ENCODE measurements at regions not wholly inside any gene's neighbourhood (a gene's known extent, or its start where the extent isn't known, plus 50 kb on each side); places are given as distances from the start of the nearest gene placed in this dataset.

GRCh38 chr6:14818422-14818884, 427.4 kb upstream of the JARID2 start:
- DNase-seq (ENCODE audit: extremely low spot score, insufficient read length, low read depth) (no peak), FAIRE-seq (no peak)

DNA sequence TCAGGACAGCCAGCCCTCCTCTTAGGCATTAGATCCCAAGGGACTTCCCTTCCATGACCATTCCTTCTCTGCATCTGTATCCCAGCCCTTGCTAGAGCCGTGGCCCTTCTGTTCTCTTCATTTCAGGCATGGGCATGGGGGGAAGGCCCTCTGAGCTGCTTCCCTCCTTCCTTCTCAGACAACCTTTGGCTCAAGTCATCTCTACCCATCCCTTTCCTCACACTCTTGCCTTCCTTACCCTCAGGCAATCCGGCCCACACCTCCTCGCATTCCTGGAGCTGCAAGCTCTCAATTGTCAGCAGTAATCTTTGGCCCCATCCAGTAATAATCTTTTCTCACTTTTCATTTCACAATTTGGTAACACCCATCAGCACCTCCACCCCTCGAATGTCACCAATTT, 426.9 kb upstream of the JARID2 start:
- FAIRE-seq: no peak
- no peak for DNase-seq (ENCODE audit: extremely low spot score, insufficient read length, low read depth)

GRCh38 chr6:14819840-14820420, 425.9 kb upstream of the JARID2 start:
- DNase-seq (ENCODE audit: extremely low spot score, insufficient read length, low read depth) (no peak), FAIRE-seq (no peak)

DNA sequence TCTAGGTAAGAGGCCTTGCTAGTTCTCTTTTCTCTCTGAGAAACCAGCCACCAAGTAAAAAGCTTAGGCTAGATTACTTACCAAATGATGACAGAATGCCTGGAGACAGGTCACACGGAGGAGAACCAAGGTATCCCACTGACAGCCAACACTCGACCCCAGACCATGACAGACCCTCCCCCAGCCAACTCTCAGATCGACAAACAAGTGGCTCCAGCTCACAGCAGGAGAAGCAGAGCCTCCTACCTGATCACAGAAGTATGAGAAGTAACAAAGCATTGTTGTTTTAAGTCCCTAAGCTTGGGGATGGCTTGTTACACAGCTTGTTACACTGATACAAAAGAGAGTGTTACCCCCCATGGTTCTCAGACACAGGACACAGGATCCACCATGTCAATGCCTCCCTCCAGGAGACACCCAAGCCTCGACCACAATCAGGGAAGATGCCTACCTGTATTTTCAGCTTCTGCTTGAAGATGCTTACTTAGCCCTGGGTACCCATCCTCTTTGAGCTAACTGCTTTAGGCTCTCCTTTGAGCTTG, 423.8 kb upstream of the JARID2 start:
- no peak for FAIRE-seq
- DNase-seq (ENCODE audit: extremely low spot score, insufficient read length, low read depth): no peak

- DNase-seq (ENCODE audit: extremely low spot score, insufficient read length, low read depth) (no peak), FAIRE-seq (no peak)
These were observed 423.2 kb upstream of the JARID2 start for GRCh38 chr6:14822679-14823078.

- no peak for FAIRE-seq
- DNase-seq (ENCODE audit: extremely low spot score, insufficient read length, low read depth): no peak
These were observed 421.8 kb upstream of the JARID2 start for GRCh38 chr6:14824060-14824459.

- DNase-seq (ENCODE audit: extremely low spot score, insufficient read length, low read depth): no peak
These were observed 421.2 kb upstream of the JARID2 start for GRCh38 chr6:14824484-14825275.

GRCh38 chr6:14826456-14826855, 419.4 kb upstream of the JARID2 start:
- FAIRE-seq: no peak

More at GRCh38 chr6:14824484-14825275, 421.2 kb upstream of the JARID2 start:
- FAIRE-seq: no peak

DNA sequence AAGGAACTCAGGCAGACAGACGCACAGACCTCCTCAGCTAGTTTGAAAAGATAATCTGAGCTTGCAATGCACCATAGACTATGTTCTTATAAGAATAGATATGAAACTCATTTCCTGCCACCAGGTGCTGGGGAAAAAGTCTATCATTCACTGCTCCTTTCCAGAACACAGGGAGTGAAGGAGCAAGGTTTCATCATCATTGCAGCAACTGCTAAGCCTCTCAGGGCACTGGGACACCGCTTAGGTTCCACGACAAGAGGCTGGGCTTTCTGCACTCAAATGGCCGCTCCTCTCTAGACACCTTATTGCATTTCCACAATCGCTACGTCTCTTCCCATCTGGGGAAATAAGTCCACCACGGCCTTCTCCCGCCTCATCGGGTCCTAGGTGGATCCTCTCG, 418.5 kb upstream of the JARID2 start:
- FAIRE-seq: no peak
- no peak for DNase-seq (ENCODE audit: extremely low spot score, insufficient read length, low read depth)

More at GRCh38 chr6:14826456-14826855, 419.4 kb upstream of the JARID2 start:
- no peak for DNase-seq (ENCODE audit: extremely low spot score, insufficient read length, low read depth)

DNA sequence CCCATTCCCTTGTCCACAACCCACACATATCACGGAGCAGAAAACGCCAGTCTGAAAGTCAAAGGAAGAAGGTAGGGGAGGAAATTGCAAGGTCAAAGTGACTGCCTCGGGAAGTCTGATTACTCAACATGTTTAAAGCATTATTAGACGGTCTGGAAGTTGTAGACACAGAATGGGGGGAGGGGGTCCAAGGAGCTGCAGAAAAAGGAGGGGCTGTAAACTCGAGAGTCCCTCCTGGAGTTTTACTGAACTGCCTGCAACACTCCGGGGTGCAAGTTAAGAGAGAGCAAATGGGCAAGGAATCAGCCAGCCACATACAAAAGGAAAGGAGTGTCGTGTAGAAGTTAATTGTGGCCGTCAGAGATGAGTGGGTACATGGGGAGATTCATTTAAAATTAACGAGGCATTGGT, 417.7 kb upstream of the JARID2 start:
- DNase-seq (ENCODE audit: extremely low spot score, insufficient read length, low read depth) (no peak), FAIRE-seq (no peak)

DNA sequence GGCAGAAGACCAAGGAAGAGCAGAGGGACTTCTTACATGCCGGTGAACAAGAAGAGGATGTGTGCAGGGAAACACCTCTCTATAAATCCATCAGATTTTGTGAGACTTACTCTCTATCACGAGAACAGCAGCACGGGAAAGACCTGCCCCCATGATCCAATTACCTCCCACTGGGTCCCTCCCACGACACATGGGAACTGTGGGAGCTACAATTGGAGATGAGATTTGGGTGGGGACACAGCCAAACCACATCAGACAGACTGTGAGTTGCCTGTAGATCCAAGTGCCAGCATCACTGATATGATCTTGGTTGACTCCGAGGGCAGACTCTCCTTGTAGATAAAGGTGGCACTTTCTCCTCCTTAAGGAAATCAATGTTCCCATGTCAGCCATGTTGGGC, 414.8 kb upstream of the JARID2 start:
- FAIRE-seq (no peak), DNase-seq (ENCODE audit: extremely low spot score, insufficient read length, low read depth) (no peak)

GRCh38 chr6:14831937-14832336, 413.9 kb upstream of the JARID2 start:
- FAIRE-seq (no peak), DNase-seq (ENCODE audit: extremely low spot score, insufficient read length, low read depth) (no peak)

- FAIRE-seq (no peak), DNase-seq (ENCODE audit: extremely low spot score, insufficient read length, low read depth) (no peak)
These were observed 413.4 kb upstream of the JARID2 start for GRCh38 chr6:14832427-14832826.

DNA sequence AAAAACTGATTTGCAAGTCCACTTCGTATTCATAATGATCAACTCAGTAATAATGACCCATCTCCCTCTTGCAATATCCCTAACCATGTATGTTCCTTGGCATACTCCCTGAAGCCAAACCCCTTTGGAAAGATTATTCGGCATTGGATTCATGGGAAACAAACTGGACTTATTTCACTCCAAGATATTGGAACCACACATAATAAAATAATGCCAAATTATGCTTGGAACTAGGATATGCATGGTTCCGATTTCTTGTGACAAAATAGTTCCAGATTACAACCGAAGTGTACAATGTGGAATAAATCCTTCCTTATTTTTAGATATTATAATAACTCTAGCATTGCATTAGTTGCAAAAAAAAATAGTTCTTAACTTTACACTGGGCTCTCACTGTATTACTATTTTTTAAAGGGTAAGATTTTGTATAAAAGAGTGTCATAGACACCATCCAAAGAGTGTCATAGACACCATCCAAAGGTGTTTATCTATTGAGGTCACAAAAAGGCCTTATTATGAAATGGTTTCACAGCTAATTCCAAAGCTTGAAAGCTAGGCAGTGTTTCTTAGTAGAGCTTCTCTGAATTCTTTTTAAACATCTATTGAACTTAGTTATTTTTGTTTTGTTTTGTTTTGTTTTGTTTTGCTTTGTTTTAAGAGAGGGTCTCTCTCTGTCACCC, 410.9 kb upstream of the JARID2 start:
- no peak for FAIRE-seq

DNA sequence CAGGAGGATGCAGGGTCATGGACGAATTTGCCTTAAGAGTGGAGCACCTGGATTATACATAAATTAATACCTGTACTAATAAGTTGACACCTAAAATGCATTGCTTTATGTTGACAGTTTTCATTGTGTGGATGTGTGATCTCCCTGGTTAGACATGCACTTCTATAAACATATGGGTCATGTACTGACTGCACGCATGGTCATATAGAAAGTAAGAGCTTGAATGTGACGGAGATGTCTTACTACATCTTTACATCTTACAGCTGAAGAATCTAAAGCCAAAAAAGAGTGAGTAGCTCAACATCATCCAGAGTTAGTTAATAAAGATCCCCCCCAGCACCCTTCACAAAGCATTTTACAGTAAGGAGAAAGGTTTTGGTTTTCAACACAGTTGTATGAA, 408.4 kb upstream of the JARID2 start:
- DNase-seq (ENCODE audit: extremely low spot score, insufficient read length, low read depth): no peak
- FAIRE-seq: no peak

More for the DNA sequence above, 410.9 kb upstream of the JARID2 start:
- no peak for DNase-seq (ENCODE audit: extremely low spot score, insufficient read length, low read depth)

DNA sequence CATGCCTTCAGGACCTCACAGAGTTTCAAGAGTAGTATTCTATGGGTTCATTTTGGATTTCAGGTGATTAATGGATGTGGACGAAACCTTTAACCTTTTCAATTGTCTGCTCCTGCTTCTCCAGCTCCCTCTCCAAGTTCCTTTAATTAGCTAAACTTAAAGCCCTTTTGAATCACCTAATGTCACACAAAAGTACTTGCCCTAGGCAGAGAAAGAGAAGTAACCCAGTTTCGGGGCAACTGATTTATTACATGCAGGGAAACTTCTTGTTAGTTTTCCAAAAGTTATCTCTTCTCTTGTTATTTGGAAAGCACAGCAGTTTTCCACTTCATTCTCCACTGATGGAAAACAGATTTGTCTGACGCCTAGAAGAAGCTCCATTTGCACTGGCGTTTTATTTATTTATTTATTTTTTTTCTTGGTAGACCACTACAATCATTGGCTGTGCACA, 407.7 kb upstream of the JARID2 start:
- DNase-seq (ENCODE audit: extremely low spot score, insufficient read length, low read depth) (no peak), FAIRE-seq (no peak)

DNA sequence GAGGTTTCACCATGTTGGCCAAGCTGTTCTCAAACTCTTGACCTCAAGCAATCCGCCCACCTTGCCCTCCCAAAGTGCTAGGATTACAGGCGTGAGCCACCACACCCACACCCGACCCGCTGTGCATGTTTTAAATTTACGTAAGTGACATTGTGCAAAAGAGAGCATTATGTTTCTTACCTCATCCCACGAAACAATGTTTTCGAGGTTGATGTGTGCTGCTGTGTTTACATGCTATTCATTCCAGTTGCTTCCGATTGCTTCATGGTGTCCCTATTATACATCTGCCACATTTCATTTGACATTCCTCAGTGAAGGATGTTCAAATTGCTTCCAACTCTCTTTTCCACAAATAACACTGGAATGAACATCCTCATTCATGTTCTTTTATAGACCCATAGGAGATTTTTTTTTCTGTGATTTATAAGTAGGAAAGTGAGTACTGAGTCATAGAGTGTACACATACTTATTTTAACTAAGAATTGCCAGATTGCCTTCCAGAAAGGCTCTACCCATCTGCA, 403.9 kb upstream of the JARID2 start:
- no peak for FAIRE-seq
- DNase-seq (ENCODE audit: extremely low spot score, insufficient read length, low read depth): no peak

- DNase-seq (ENCODE audit: extremely low spot score, insufficient read length, low read depth): no peak
- no peak for FAIRE-seq
These were observed 401.5 kb upstream of the JARID2 start for GRCh38 chr6:14844411-14844810.

DNA sequence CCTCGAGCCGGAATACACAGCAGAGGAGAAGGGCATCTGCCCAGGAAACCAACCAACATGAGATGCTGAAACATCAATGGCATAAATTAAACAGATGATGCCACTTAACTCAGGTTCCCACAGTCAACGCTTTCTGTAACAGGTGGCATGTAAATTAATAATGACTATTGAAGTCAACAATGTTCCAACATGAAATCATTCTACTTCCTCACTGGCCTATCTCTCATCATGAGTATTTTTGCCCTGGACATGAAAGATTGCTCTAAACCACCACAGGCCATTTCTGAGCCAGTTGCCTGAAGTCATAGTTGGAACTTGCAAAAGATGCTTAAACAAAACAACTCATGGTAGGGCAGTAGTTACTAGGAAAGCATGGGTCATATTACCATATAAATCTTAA, 397.9 kb upstream of the JARID2 start:
- no peak for DNase-seq (ENCODE audit: extremely low spot score, insufficient read length, low read depth)
- no peak for FAIRE-seq

DNA sequence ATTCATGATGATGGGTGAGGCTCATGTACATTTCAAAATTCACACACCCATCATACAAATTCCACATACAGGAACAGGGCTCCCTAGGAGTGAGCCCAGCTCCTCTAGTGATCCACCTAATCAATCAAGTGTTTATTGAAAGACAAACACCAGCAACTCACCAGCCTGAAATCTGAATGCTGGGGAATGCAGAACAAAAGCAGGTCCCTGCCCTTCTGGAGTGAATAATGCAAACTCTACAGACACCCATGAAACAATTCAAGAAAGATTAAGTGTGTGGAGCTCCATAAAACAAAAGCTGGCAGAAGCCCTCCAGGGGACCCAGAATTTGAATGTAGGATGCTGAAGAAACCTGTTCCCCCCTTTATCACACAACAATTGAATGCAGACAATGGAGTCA, 396.7 kb upstream of the JARID2 start:
- no peak for FAIRE-seq
- no peak for DNase-seq (ENCODE audit: extremely low spot score, insufficient read length, low read depth)

DNA sequence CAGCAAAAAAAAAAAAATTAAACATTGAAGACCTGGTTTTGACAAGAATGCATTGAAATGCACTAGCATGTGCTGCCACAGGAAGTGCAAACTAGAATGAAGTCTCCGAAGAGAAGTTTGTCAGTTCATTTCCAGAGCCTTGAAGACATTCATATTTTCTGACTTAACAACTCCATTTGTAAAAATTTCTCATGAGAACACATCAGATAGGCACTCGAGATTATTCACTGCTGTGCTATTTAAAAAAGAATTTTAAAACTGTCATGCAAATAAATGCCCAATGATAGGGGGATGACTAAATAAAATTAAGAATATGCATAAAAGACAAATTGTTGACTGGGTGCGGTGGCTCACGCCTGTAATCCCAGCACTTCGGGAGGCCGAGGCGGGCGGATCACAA, 394.6 kb upstream of the JARID2 start:
- no peak for DNase-seq (ENCODE audit: extremely low spot score, insufficient read length, low read depth)
- no peak for FAIRE-seq

Measured in GM18507 (cell line).